GM19467 (cell line): ENCODE measurements at regions not wholly inside any gene's neighbourhood (a gene's known extent, or its start where the extent isn't known, plus 50 kb on each side); places are given as distances from the start of the nearest gene placed in this dataset.
"Not testable (repeated sequence)": the region's sequence is repeated elsewhere in the genome, so short reads cannot be mapped to it uniquely, and the experiment has no call there.

ENCODE experiments used
- ATAC-seq: cut with Tn5 transposase; IDR thresholded peaks from one replicate; pipeline ENCODE4 v1.9.1; 2021; ENCODE audit warnings: mild to moderate bottlenecking, moderate library complexity; ENCODE audit not compliant: unreplicated experiment

DNA sequence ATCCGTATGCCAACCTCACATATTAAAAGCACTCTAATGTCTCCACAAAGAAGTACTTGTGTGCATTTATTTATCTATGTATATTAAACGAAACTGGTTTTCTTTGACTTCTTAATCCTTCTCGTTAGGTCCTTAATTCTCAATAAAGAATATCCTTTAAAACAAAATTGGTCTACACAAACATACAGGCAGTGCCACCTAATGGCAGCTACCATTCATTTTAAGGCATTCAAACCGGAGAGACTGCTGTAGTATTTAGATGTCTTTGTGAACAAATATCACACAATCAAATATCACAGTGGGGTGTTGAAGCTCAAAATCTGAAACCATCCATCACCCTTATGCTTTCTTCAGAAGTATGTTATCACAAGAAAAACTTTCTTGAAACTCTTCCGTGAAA, 96.6 kb upstream of the IRAK1BP1 start:
- no peak for ATAC-seq

GRCh38 chr6:78771586-78771985, 95.8 kb upstream of the IRAK1BP1 start:
- ATAC-seq, result no peak

GRCh38 chr6:78781001-78781400, 86.3 kb upstream of the IRAK1BP1 start:
- ATAC-seq, result no peak

DNA sequence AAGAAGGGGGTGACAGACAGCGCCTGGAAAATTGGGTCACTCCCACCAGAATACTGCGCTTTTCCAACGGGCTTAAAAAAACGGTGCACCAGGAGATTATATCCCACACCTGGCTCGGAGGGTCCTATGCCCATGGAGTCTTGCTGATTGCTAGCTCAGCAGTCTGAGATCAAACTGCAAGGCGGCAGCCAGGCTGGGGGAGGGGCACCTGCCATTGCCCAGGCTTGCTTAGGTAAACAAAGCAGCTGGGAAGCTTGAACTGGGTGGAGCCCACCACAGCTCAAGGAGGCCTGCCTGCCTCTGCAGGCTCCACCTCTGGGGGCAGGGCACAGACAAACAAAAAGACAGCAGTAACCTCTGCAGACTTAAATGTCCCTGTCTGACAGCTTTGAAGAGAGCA, 84.0 kb upstream of the IRAK1BP1 start:
- ATAC-seq, result not testable (repeated sequence)

GRCh38 chr6:78797270-78797669, 70.1 kb upstream of the IRAK1BP1 start:
- no peak for ATAC-seq

- no peak for ATAC-seq
These were observed 67.7 kb upstream of the IRAK1BP1 start for GRCh38 chr6:78799682-78800081.

GRCh38 chr6:78806792-78807191, 60.6 kb upstream of the IRAK1BP1 start:
- not testable (repeated sequence) for ATAC-seq

DNA sequence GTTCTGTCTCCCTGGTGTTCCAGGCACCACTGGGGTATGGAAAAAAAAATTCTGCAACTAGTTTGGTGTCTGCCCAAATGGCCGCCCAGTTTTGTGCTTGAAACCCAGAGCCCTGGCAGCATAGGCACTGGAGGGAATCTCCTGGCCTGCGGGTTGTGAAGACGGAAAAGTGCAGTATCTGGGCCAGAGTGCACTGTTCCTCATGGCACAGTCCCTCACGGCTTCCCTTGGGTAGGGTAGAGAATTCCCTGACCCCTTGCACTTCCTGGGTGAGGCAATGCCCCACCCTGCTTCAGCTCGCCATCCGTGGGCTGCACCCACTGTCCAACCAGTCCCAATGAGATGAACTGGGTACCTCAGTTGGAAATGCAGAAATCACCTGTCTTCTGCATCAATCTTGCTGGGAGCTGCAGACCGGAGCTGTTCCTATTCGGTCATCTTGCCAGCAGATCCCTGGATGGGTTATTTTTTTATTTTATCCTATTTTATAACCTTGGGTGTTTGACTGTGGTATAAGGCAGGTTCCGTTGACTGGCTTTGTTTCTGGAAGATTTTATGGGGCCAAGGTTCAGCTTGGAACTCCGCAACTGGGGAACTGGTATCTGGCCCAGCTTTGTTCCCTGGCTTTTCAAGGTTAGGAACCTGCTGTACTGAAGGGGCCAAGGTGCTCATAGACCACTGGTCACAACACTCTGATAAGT, 59.5 kb upstream of the IRAK1BP1 start:
- ATAC-seq, result not testable (repeated sequence)

DNA sequence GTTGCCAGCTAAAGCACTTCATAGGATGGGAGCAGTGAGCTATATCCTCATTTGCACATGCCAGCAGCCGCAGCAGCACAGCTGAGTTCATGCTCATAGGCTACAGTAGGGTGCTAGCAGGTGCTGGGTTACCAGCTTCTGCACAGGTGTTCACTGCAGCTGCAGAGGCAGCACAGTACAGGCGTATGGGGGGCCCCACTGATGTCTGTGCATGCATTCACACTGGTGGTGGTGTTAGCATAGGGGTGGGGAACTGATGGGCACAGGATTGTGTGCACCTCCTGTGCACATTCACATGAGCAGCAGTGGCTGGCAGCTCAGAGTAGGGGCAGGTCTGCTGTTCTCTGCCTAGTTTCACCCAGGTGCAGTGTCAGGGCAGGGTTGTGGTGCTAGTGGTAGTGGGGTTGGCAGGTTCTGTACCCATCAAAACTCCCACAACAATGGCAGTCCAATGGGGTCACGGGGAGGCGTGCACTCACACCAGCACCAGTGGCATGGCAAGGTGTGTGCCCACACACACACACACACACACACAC, 58.9 kb upstream of the IRAK1BP1 start:
- no peak for ATAC-seq

GRCh38 chr6:78808933-78809332, 58.4 kb upstream of the IRAK1BP1 start:
- no peak for ATAC-seq

GRCh38 chr6:78810146-78810545, 57.2 kb upstream of the IRAK1BP1 start:
- no peak for ATAC-seq

- ATAC-seq, result no peak
These were observed 56.7 kb upstream of the IRAK1BP1 start for GRCh38 chr6:78810698-78811097.
